PC-9 (cell line): ENCODE measurements at regions not wholly inside any gene's neighbourhood (a gene's known extent, or its start where the extent isn't known, plus 50 kb on each side); places are given as distances from the start of the nearest gene placed in this dataset.

ENCODE experiments used
- BruUV-seq: library from RNA; stranded (reverse); fragments of 400-500 nt; replicated peaks from 2 replicates; lab custom pipeline; 2021; lab: Mats Ljungman, UMichigan
- CTCF ChIA-PET: fragments of 300-600 bp; sonication (Branson Sonifier 250); formaldehyde crosslinking; loops from one replicate; lab custom pipeline; 2022; ENCODE audit warnings: antibody characterized with exemption; lab: Charles Lee
- POLR2A ChIA-PET: fragments of 300-600 bp; sonication (Branson Sonifier 250); formaldehyde crosslinking; loops from one replicate; lab custom pipeline; 2022; ENCODE audit warnings: antibody characterized with exemption; ENCODE audit not compliant: unreplicated experiment; lab: Charles Lee
- DNase-seq, 2 experiments: peaks; one replicate each; pipeline versions ENCODE4 v3.0.0 to v3.0.0-alpha.2; 2015 to 2022; ENCODE audit warnings: mixed read lengths in 1 of 2
- H2AFZ ChIP-seq: fragments of 200-600 bp; sonication (generic); 2 replicates; pipeline ENCODE4 v1.8.1; 2017; ENCODE audit warnings: antibody characterized with exemption
- H3F3A ChIP-seq: fragments of 200-600 bp; sonication (generic); 2 replicates; pipeline ENCODE4 v1.8.1; 2017; ENCODE audit warnings: antibody characterized with exemption, mild to moderate bottlenecking, low read depth; ENCODE audit not compliant: insufficient read depth
- H3K27ac ChIP-seq: fragments of 200-600 bp; sonication (generic); 2 replicates; pipeline ENCODE4 v1.6.1; 2016; ENCODE audit warnings: mixed run types
- H3K27me3 ChIP-seq: fragments of 200-600 bp; sonication (generic); 2 replicates; pipeline ENCODE4 v1.6.1; 2016; ENCODE audit warnings: low read depth, mixed run types; ENCODE audit not compliant: insufficient read depth
- H3K36me3 ChIP-seq: fragments of 200-600 bp; sonication (generic); 2 replicates; pipeline ENCODE4 v1.6.1; 2016; ENCODE audit warnings: low read depth, mixed run types
- H3K4me1 ChIP-seq: fragments of 200-600 bp; sonication (generic); replicated peaks from 2 replicates; pipeline ENCODE4 v1.6.1; 2016; ENCODE audit warnings: mixed run types; ENCODE audit not compliant: insufficient read depth
- H3K4me2 ChIP-seq: fragments of 200-600 bp; sonication (generic); 2 replicates; pipeline ENCODE4 v1.6.1; 2017; ENCODE audit warnings: mixed run types
- H3K4me3 ChIP-seq: fragments of 200-600 bp; sonication (generic); 2 replicates; pipeline ENCODE4 v1.6.1; 2016; ENCODE audit warnings: mixed run types
- H3K79me2 ChIP-seq: fragments of 200-600 bp; sonication (generic); 2 replicates; pipeline ENCODE4 v1.6.1; 2017; ENCODE audit warnings: low read depth, mixed run types
- H3K9me2 ChIP-seq: fragments of 200-600 bp; sonication (generic); 2 replicates; pipeline ENCODE4 v1.8.1; 2017; ENCODE audit warnings: mild to moderate bottlenecking; ENCODE audit not compliant: insufficient read depth
- H3K9me3 ChIP-seq: fragments of 200-600 bp; sonication (generic); 2 replicates; pipeline ENCODE4 v1.8.1; 2016; ENCODE audit warnings: low read depth; ENCODE audit not compliant: insufficient read depth
- H4K20me1 ChIP-seq: fragments of 200-600 bp; sonication (generic); 2 replicates; pipeline ENCODE4 v1.8.1; 2017; ENCODE audit not compliant: insufficient read depth
- EZH2 ChIP-seq: fragments of 200-600 bp; sonication (generic); IDR thresholded peaks from 2 replicates; pipeline ENCODE4 v1.8.0; 2017; ENCODE audit warnings: antibody characterized with exemption, low read depth
- intact Hi-C: fragments of 100-400 bp; cut with micrococcal nuclease; formaldehyde crosslinking; loops from one replicate; pipeline ENCODE4 v1.10.0; 2022; ENCODE audit not compliant: unreplicated experiment
- TF ChIP-seq, protein P1 (sequence below): fragments of 200-600 bp; sonication (generic); conservative IDR thresholded peaks from 2 replicates; pipeline ENCODE4 v1.6.1; 2017; ENCODE audit warnings: mixed run types, antibody characterized with exemption, mild to moderate bottlenecking, moderate library complexity

DNA sequence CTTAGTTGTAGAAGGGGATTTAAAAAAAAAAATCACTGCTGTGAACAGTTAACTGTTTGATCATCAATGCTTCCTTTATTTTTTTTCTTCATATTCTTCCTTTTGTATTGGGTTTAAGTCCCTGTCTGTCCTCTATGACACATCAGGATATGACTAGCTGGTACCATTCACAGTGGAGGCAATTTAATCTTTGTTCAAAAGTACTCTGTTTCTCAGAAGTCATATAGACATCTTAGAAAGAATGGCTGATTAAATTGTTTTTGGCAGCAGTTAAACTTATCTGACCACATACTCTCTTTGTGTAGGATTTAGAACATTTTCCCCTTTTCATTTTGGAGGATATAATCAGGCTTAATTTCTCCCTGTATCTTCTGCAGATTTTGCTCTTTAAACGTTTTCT is 807.8 kb upstream of the CDH2 start:
- no peaks in the 10 kb centered on the region for H3K27me3 ChIP-seq
- no peak for TF ChIP-seq EZH2
- TF ChIP-seq, protein P1, sequence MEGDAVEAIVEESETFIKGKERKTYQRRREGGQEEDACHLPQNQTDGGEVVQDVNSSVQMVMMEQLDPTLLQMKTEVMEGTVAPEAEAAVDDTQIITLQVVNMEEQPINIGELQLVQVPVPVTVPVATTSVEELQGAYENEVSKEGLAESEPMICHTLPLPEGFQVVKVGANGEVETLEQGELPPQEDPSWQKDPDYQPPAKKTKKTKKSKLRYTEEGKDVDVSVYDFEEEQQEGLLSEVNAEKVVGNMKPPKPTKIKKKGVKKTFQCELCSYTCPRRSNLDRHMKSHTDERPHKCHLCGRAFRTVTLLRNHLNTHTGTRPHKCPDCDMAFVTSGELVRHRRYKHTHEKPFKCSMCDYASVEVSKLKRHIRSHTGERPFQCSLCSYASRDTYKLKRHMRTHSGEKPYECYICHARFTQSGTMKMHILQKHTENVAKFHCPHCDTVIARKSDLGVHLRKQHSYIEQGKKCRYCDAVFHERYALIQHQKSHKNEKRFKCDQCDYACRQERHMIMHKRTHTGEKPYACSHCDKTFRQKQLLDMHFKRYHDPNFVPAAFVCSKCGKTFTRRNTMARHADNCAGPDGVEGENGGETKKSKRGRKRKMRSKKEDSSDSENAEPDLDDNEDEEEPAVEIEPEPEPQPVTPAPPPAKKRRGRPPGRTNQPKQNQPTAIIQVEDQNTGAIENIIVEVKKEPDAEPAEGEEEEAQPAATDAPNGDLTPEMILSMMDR: no peak
- CTCF ChIA-PET: no interaction called here
- intact Hi-C loops: no loop called here
- POLR2A ChIA-PET: no interaction called here
- H3K4me1 ChIP-seq: no peaks in the 10 kb centered on the region
- no peaks in the 10 kb centered on the region for H3K36me3 ChIP-seq
- no peak overlapping the region for H3K4me3 ChIP-seq
- H2AFZ ChIP-seq: no peak overlapping the region
- no peak overlapping the region for H3K27ac ChIP-seq
- DNase-seq: no peak
- no peaks in the 10 kb centered on the region for H3K9me2 ChIP-seq
- no peaks in the 10 kb centered on the region for H3K9me3 ChIP-seq
- no peaks in the 10 kb centered on the region for H4K20me1 ChIP-seq
- no peaks in the 10 kb centered on the region for H3K79me2 ChIP-seq
- no peaks in the 10 kb centered on the region for H3F3A ChIP-seq
- no peak overlapping the region for H3K4me2 ChIP-seq
- BruUV-seq: no TSS peak

DNA sequence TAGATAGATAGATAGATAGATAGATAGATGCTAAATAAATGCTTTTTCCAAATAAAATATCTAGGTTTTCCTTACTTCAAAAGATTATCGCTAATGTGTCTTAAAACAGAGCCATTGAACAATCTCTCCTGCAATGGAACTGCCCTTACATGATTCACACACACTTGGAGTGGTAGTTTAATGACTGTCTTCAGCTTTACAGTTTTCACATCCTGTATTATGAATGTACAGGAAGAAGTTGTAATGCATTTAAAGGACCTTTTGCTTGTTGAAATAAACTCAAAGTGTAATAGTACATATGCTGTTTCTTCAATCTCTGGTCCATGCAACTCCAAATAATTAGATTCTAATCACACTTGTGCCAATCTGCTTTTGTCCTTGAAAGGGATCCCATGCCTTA is 797.6 kb upstream of the CDH2 start:
- intact Hi-C loops: no loop called here

DNA sequence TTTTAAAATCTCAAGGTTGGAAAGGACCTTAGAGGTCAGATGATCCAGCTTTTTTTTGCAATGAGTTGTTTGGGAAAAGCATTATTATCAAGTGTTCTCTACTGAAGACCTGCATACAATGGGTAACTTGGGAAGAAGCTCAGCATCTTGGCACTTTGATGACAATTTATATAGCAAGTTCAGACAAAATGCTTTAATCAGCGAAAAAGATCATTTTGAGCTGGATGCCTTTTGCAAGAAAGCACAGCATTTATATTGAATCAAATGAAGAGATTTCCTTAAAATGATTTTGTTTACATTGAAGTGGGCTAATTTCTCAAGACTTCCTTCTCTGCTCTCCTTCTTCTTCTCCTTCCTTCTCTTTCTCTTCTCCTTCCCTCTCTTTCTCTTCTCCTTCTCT is 796.4 kb upstream of the CDH2 start:
- TF ChIP-seq EZH2: no peak
- TF ChIP-seq, protein P1: no peak
- no peak overlapping the region for H3K27ac ChIP-seq
- ChIA-PET POLR2A (no interaction called here), CTCF (no interaction called here)
- DNase-seq: no peak
- no peaks in the 10 kb centered on the region for H3K36me3 ChIP-seq
- no peaks in the 10 kb centered on the region for H3F3A ChIP-seq
- intact Hi-C loops: no loop called here
- no peak overlapping the region for H3K4me2 ChIP-seq
- H4K20me1 ChIP-seq: no peaks in the 10 kb centered on the region
- H3K9me3 ChIP-seq: no peaks in the 10 kb centered on the region
- H3K4me3 ChIP-seq: no peak overlapping the region
- no peaks in the 10 kb centered on the region for H3K4me1 ChIP-seq
- H3K9me2 ChIP-seq: no peaks in the 10 kb centered on the region
- H3K79me2 ChIP-seq: no peaks in the 10 kb centered on the region
- H2AFZ ChIP-seq: no peak overlapping the region
- no peaks in the 10 kb centered on the region for H3K27me3 ChIP-seq
- no TSS peak for BruUV-seq

More for the DNA sequence above, 797.6 kb upstream of the CDH2 start:
- TF ChIP-seq, protein P1: no peak
- no peak for TF ChIP-seq EZH2
- no peaks in the 10 kb centered on the region for H3K79me2 ChIP-seq
- H3K27ac ChIP-seq: no peak overlapping the region
- H2AFZ ChIP-seq: no peak overlapping the region
- H3F3A ChIP-seq: no peaks in the 10 kb centered on the region
- H3K9me2 ChIP-seq: no peaks in the 10 kb centered on the region
- DNase-seq: no peak
- ChIA-PET CTCF (no interaction called here), POLR2A (no interaction called here)
- H4K20me1 ChIP-seq: no peaks in the 10 kb centered on the region
- H3K4me3 ChIP-seq: no peak overlapping the region
- H3K27me3 ChIP-seq: no peaks in the 10 kb centered on the region
- no TSS peak for BruUV-seq
- H3K4me2 ChIP-seq: no peak overlapping the region
- H3K36me3 ChIP-seq: no peaks in the 10 kb centered on the region
- no peaks in the 10 kb centered on the region for H3K9me3 ChIP-seq
- H3K4me1 ChIP-seq: no peaks in the 10 kb centered on the region
